Activated naive CD4-positive, alpha-beta T cell treated with anti-CD3 and anti-CD28 coated beads, Interleukin-2, amount 50 U/mL, for 24 hours (primary cell): ENCODE measurements at regions not wholly inside any gene's neighbourhood (a gene's known extent, or its start where the extent isn't known, plus 50 kb on each side); places are given as distances from the start of the nearest gene placed in this dataset.

Experiments
- H3K27ac Mint-ChIP-seq: one replicate; pipeline ENCODE4 v1.8.0; 2021; ENCODE audit warnings: mild to moderate bottlenecking, mixed read lengths
- H3K27me3 Mint-ChIP-seq: one replicate; pipeline ENCODE4 v1.8.0; 2021; ENCODE audit warnings: mixed read lengths
- H3K36me3 Mint-ChIP-seq: one replicate; pipeline ENCODE4 v1.8.0; 2021; ENCODE audit warnings: mixed read lengths
- H3K4me1 Mint-ChIP-seq: one replicate; pipeline ENCODE4 v1.8.0; 2021; ENCODE audit warnings: mixed read lengths
- H3K4me3 Mint-ChIP-seq: one replicate; pipeline ENCODE4 v1.8.0; 2021; ENCODE audit warnings: mild to moderate bottlenecking, mixed read lengths
- H3K9me3 Mint-ChIP-seq: one replicate; pipeline ENCODE4 v1.8.0; 2021; ENCODE audit warnings: mixed read lengths

DNA sequence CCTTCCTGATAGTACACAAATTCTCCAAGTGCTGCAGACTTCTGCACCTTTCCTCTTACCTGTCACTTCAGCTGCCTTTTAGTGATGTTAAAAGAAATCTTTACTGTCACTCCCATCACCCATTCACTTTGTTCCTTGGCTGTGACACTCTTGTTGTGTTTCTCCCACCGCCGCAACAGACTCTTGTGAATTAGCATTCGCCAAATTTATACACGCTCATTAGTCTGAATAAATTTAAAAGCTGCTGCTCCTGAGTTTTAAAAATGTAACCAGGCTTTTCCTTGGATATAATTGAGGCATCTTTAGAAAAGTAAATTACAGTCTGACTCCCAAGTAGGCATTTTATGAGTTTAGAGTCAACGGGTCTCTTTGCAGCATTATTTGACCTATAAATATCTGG, 1197.9 kb downstream of the BCL11B start:
- Mint-ChIP-seq H3K4me1 (peaks cover 5% of the 10 kb centered on the region), H3K27me3 (no peaks in the 10 kb centered on the region), H3K27ac (no peak overlapping the region), H3K36me3 (no peaks in the 10 kb centered on the region), H3K9me3 (no peaks in the 10 kb centered on the region), H3K4me3 (no peak overlapping the region)

DNA sequence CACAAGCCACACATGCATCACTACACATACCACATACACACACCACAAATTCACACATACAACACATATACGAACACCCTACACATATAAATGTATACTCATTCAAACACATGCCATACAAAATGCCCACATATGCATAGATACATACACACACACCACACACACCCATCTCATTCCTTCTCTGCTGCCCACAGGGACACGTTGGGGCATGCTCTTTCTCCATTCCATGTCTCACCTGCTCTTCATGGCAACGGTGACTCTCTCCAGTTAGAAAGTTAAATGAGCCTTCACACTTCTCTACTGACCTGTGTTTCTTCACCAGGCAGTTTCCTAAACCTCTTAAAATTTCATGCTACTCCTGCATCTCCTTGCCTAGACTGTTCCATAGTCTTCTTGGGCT, 1194.8 kb downstream of the BCL11B start:
- H3K9me3 Mint-ChIP-seq, result no peaks in the 10 kb centered on the region
- H3K36me3 Mint-ChIP-seq, result no peaks in the 10 kb centered on the region
- no peak overlapping the region for H3K27ac Mint-ChIP-seq
- no peaks in the 10 kb centered on the region for H3K27me3 Mint-ChIP-seq
- H3K4me1 Mint-ChIP-seq, result peaks cover 9% of the 10 kb centered on the region
- H3K4me3 Mint-ChIP-seq, result no peak overlapping the region

DNA sequence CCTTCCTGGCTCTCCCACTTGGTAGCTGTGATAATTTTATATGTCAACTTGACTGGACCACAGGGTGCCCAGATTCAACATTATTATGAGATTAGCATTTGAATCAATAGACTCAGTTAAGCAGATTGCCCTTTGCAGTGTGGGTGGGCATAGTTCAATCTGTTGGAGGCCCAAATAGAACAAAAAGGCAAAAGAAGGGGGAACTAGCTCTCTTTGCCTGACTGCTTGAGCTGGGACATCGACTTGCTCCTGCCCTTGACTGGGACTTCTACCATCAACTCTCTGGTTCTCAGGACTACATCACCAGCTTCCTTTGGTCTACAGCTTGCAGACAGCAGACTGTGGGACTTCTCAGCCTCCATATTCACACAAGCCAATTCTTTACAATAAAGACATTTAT, 1189.2 kb downstream of the BCL11B start:
- Mint-ChIP-seq H3K27ac (no peak overlapping the region), H3K9me3 (no peaks in the 10 kb centered on the region), H3K36me3 (no peaks in the 10 kb centered on the region), H3K4me1 (peaks cover 17% of the 10 kb centered on the region), H3K4me3 (no peak overlapping the region), H3K27me3 (no peaks in the 10 kb centered on the region)

DNA sequence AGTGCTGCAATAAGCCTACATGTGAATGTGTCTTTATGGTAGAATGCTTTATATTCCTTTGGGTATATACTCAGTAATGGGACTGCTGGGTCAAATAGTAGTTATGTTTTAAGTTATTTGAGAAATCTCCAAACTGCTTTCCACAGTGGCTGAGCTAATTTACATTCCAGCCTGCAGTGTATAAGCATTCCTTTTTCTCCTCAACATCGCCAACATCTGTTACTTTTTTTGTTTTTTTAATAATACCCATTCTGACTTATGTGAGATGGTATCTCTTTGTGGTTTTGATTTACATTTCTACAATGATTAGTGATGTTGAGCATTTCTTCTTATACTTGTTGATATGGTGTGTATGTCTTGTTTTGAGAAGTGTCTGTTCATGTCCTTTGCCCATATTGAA, 1186.2 kb downstream of the BCL11B start:
- Mint-ChIP-seq H3K4me3 (no peak overlapping the region), H3K36me3 (no peaks in the 10 kb centered on the region), H3K27ac (no peak overlapping the region), H3K9me3 (no peaks in the 10 kb centered on the region), H3K4me1 (peaks cover 11% of the 10 kb centered on the region), H3K27me3 (no peaks in the 10 kb centered on the region)

DNA sequence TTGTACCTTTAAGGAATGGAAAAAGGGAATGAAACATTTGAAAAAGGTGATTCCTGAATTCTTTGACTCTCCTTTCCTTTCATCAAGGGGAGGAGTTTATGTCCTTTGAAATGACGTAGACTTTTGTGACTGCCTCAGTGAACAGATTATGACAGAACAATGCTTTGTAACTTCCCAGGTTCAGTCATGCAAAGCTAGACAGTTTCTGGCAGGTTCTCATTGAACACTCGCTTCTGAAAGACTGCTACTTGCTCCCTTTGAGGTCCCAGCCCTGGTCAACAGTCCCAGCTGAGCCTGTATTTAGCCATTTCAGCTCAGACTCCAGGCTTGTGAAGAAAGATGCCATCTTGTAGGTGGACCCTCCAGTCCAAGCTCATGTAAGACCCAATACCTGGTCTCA, 1178.9 kb downstream of the BCL11B start:
- H3K9me3 Mint-ChIP-seq, result no peaks in the 10 kb centered on the region
- H3K36me3 Mint-ChIP-seq, result peaks cover 3% of the 10 kb centered on the region

DNA sequence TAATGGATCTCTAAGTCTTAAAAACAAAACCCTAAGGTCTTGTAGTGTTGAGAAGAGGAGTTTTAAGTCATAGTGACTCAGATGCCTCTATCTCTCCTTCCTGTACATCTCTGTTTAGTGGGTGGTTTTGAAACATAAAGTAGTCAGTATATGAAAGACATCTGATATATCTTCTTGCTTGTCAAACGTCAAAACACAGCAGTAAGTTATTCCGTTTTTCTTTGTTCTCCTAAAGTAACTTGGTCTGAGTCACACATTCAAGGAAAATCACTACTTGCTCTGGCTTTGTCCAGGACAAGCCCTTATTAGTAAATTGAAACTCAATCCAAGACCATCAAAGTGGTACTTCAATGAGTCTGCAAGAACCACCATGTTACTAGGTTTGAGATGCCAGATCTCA, 1172.5 kb downstream of the BCL11B start:
- peaks cover 59% of the 10 kb centered on the region for H3K4me1 Mint-ChIP-seq
- peak overlapping the region; percentile 91 for H3K27ac Mint-ChIP-seq
- H3K4me3 Mint-ChIP-seq, result peak overlapping the region; percentile 62
- peaks cover 14% of the 10 kb centered on the region for H3K9me3 Mint-ChIP-seq
- peaks cover 4% of the 10 kb centered on the region for H3K36me3 Mint-ChIP-seq
- no peaks in the 10 kb centered on the region for H3K27me3 Mint-ChIP-seq

More for the DNA sequence above, 1178.9 kb downstream of the BCL11B start:
- H3K27ac Mint-ChIP-seq, result no peak overlapping the region
- H3K4me1 Mint-ChIP-seq, result peaks cover 12% of the 10 kb centered on the region
- no peak overlapping the region for H3K4me3 Mint-ChIP-seq
- H3K27me3 Mint-ChIP-seq, result no peaks in the 10 kb centered on the region

DNA sequence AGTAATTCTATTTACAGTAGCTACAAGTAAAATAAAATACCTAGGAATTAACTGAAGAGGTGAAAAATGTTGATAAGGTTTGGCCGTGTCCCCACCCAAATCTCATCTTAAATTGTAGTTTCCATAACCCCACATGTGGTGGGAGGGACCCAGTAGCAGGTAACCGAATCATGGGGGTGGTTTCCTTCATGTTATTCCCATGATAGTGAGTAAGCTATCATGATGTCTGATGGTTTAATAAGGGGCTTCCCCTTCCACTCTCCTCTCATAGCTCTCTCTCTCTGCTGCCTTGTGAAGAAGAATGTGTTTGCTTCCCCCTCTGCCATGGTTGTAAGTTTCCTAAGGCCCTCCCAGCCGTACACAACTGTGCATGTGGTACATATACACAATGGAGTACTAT, 1170.7 kb downstream of the BCL11B start:
- Mint-ChIP-seq H3K27ac (peak overlapping the region; percentile 94), H3K36me3 (peaks cover 4% of the 10 kb centered on the region), H3K4me3 (peak overlapping the region; percentile 19), H3K9me3 (peaks cover 14% of the 10 kb centered on the region), H3K4me1 (peaks cover 59% of the 10 kb centered on the region), H3K27me3 (no peaks in the 10 kb centered on the region)

DNA sequence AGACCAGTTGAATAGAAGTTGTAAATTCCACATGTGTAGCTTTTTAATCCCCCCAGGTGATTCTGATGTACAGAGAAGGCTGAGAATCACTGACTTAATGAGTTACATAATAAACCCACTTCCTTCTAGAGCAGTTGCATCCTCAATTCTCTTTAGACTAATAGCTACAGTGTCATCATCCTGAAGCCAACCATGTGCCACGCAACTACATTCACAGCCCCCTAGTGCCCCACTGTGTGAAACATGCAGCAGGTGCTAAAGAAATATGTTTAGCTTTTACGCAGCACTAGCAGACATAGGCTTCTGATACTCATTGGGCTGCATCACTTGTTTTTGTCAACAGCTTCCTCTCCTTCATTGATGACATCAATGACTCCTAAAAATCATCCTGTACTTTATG, 1168.3 kb downstream of the BCL11B start:
- Mint-ChIP-seq H3K4me3 (no peak overlapping the region), H3K36me3 (peaks cover 4% of the 10 kb centered on the region), H3K9me3 (peaks cover 9% of the 10 kb centered on the region), H3K27ac (no peak overlapping the region), H3K4me1 (peaks cover 54% of the 10 kb centered on the region), H3K27me3 (no peaks in the 10 kb centered on the region)

DNA sequence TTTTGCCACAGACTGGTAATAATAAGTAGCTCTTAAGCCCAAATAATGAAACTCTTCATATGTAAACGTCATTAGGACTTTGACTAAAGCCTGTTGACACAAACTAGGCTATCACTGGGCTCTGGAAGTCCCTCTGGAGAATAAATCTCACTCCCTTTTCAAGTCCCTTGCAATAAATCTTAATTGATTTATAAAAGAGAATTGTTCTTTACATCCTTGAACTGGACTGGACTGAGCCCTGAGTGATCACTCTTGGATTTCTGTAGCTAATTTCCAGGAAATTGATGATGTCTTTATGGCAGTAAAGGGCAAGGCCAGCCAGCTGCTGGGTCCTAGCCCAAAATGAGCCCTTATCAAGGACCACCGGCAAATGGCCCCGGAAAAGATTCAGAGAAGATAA, 1162.7 kb downstream of the BCL11B start:
- Mint-ChIP-seq H3K4me3 (no peak overlapping the region), H3K36me3 (peaks cover 2% of the 10 kb centered on the region), H3K27me3 (no peaks in the 10 kb centered on the region), H3K9me3 (peaks cover 4% of the 10 kb centered on the region), H3K4me1 (peaks cover 26% of the 10 kb centered on the region), H3K27ac (no peak overlapping the region)

DNA sequence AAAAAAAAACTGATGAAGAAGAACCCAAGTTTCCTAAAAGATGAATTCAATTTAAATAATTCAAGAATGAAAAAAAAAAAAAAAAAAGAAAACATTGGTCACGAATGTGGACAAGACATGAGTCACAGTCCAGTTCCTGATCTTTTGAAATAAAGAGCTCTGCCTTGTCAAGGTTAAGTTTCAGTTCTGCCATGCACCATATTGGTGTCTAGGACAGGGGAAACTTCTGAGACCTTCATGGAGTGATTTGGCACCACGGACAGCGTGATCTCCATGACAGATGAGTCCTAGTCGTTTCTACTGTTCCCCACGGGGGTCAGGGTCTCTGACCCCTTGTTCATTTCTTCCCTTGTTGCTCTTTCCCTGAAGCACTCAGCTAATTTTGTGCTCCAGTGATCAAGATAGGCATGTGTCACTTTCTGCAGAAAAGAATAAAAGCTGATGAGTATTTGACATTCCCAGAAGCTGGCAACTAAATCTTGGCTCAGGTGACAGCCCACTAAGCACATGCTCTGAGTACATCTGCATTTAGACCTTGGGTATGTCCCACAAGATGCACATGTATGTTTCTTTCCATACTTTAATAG, 1159.7 kb downstream of the BCL11B start:
- peaks cover 40% of the 10 kb centered on the region for H3K4me1 Mint-ChIP-seq
- H3K27ac Mint-ChIP-seq, result peak overlapping the region; percentile 57
- no peaks in the 10 kb centered on the region for H3K27me3 Mint-ChIP-seq
- peaks cover 4% of the 10 kb centered on the region for H3K9me3 Mint-ChIP-seq
- peaks cover 2% of the 10 kb centered on the region for H3K36me3 Mint-ChIP-seq
- no peak overlapping the region for H3K4me3 Mint-ChIP-seq

DNA sequence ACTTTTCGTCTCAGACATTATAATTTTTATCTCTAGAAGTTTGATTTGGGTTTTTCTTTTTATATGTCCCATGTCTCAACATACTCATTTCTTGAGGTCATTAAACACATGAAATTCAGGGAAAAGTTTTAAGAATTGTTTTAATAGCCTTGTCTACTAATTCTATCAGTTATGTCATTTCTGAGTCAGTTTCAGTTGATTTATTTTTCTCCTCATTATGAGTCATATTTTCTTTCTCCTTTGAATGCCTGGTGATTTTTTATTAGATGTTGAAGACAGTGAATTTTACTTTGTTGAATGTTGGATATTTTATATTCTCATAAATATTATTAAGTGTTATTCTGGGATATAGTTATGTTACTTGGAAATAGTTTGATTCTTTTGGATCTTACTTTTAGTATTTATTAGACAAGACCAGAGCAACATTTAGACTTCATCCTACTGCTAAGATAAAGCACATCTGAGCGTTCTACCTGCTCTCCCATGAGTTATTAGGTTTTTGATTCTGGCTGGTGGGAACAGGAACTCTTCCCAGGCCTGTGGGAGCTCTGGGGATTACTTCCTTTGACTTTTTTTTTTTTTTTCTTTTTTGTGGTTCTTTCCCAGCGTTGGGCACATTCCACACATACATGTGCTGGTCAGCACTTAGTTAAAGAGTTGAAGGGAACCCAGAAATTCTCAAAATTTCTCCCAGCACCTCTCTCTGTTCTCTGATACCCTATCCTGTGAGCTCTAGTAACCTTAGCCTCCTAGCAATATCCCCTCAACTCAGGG, 1157.7 kb downstream of the BCL11B start:
- Mint-ChIP-seq H3K9me3 (peaks cover 4% of the 10 kb centered on the region), H3K4me3 (peak overlapping the region; percentile 64), H3K27ac (peak overlapping the region; percentile 97), H3K36me3 (peaks cover 2% of the 10 kb centered on the region), H3K4me1 (peaks cover 36% of the 10 kb centered on the region), H3K27me3 (no peaks in the 10 kb centered on the region)

DNA sequence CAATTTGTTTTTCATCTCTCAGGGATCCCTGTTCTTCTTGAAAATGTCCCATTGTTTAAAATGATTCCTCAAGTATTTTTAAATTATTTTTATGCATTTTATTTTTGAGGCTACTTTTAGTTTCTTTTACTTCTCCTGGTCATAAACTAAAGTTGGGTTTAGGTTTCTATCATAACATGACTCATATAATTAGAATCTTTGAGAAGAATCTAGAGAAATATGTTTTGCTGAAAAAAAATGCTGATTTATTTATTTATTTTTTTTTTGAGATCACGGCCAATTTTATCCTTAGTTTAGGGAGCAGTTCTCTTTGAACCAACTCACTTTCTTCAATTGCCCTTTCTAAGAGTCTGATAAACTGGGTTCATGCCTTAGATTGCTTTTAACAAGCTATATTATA, 1157.1 kb downstream of the BCL11B start:
- Mint-ChIP-seq H3K27ac (peak overlapping the region; percentile 97), H3K9me3 (peaks cover 4% of the 10 kb centered on the region)

DNA sequence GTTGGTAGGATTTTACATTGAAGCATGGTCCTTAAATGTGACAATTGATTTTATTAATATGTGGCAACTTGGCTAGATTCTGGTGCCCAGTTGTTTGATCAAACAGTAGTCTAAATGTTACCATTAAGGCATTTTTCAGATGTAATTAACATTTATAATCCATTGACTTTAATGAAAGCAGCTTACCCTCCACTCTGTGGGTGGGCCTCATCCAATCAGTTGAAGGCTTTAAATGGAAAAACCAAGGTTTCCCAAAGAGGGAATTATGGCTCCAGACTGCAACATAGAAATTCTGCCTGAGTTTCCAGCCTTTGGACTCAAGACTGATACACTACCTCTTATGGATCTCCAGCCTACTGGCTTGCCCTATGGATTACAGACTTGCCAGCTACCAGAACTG, 1153.2 kb downstream of the BCL11B start:
- H3K27ac Mint-ChIP-seq, result no peak overlapping the region
- H3K27me3 Mint-ChIP-seq, result no peaks in the 10 kb centered on the region

More for the DNA sequence above, 1157.1 kb downstream of the BCL11B start:
- Mint-ChIP-seq H3K4me1 (peaks cover 36% of the 10 kb centered on the region), H3K4me3 (peak overlapping the region; percentile 55), H3K36me3 (peaks cover 2% of the 10 kb centered on the region), H3K27me3 (no peaks in the 10 kb centered on the region)

DNA sequence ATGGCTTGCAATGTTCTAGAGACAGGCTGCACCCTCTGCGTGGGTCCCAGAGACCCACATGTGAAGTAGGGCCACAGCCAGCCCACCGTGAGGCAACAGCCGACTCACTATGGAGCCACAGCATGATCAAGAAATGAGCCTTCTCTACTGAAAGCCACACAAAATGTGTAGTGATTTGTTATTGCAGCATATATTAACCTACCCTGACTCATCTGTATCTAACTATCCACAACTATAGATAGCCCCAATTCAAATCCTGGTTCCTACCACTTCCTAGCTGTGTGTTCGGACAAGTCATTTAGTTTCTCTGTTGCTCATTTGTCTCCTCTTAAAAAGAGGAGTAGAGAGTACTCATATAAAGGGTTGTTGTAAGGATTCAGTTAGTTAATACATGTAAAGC, 1152.3 kb downstream of the BCL11B start:
- Mint-ChIP-seq H3K9me3 (peaks cover 11% of the 10 kb centered on the region), H3K4me3 (no peak overlapping the region), H3K4me1 (peaks cover 39% of the 10 kb centered on the region), H3K36me3 (peaks cover 3% of the 10 kb centered on the region), H3K27ac (no peak overlapping the region), H3K27me3 (no peaks in the 10 kb centered on the region)

More for the DNA sequence above, 1153.2 kb downstream of the BCL11B start:
- peaks cover 6% of the 10 kb centered on the region for H3K36me3 Mint-ChIP-seq
- H3K4me3 Mint-ChIP-seq, result no peak overlapping the region
- H3K9me3 Mint-ChIP-seq, result peaks cover 14% of the 10 kb centered on the region
- H3K4me1 Mint-ChIP-seq, result peaks cover 49% of the 10 kb centered on the region

DNA sequence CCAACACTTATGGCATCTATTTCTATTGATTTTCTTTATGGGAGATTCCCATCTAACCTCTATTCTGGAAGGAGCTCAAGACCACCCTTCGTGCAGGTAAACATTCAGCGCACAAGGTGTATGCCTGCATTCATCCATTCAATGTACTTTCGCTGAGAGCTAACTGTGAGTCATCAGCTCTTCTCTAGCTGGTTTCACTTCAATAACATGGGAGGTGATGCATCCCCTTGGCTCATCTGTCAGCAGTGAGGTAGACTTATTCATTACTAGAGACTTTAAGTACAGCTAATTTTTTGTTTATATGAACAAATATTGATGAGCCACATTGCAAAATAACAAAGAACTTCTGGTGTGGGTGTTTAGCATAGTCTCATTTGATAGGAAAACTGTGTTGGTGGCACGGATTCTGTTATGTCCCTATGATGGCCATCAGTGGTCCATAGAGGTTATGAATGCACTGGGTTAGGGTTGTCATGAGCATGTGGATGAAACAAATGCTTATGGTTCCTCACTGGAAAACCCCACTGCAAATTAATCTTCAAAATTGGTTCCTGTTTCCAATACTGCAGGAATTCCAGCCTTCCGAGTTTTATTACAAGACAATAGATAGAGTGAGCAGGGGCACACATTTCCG, 1151.0 kb downstream of the BCL11B start:
- Mint-ChIP-seq H3K4me1 (peaks cover 28% of the 10 kb centered on the region), H3K27me3 (no peaks in the 10 kb centered on the region), H3K36me3 (peaks cover 3% of the 10 kb centered on the region), H3K9me3 (peaks cover 11% of the 10 kb centered on the region), H3K27ac (peak overlapping the region; percentile 80), H3K4me3 (peak overlapping the region; percentile 23)

DNA sequence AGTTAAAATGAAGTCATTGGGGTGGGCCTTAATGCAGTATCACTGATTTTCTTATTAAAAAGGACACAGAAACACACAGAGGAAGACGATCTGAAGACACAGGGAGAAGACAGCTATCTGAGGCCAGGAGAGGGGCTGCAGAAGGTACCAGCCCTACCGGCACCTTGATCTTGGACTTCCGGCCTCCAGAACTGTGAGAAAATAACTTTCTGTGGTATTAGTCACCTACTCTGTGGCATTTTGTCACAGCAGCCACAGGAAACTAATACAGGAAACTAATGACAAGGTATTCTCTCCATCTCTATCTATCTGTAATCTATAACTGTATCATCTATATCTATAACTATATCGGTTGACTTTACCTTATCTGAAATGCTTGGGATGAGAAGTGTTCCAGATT, 1149.5 kb downstream of the BCL11B start:
- Mint-ChIP-seq H3K27me3 (no peaks in the 10 kb centered on the region), H3K9me3 (peaks cover 11% of the 10 kb centered on the region), H3K4me1 (peaks cover 28% of the 10 kb centered on the region), H3K36me3 (peaks cover 3% of the 10 kb centered on the region), H3K27ac (peak overlapping the region; percentile 59), H3K4me3 (no peak overlapping the region)
